Hematopoietic multipotent progenitor cell (in vitro differentiated cells): ENCODE measurements at regions not wholly inside any gene's neighbourhood (a gene's known extent, or its start where the extent isn't known, plus 50 kb on each side); places are given as distances from the start of the nearest gene placed in this dataset.

ENCODE experiments used
- DNase-seq, 3 donors: peaks; one replicate each; pipeline ENCODE4 v3.0.0-alpha.2; 2011 to 2015; ENCODE audit warnings: low read depth in 2 of 3, low spot score in 2 of 3

DNA sequence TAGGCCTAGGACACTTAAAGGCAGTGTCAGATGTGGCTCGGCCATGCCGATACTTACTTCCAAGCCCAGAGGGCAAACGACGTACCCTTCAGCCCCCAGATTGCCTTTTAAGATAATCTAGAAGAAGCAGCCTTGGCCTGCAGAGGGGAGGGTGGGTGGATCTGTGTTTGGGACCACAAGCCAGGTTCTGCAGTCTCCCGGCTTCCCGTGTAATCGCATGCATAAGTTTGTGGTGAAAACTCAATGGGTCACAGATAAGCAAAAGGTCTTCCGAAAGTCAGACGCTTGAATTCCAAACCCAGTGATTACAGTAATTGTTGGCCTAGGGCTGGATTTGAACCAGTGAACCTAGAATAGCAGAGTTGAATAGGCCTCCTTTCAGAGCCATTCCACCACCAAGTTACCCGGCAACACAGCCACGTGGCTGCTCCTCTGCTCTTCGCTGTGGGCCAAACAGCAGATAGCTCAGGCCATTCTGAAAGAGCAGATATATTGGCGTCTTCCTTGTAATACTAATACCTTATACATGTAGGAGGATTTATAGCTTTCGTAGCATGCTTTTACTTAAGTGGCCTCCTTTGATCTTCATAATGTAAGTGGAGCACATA, 170.8 kb upstream of the CADM1 start:
- no peak for DNase-seq

DNA sequence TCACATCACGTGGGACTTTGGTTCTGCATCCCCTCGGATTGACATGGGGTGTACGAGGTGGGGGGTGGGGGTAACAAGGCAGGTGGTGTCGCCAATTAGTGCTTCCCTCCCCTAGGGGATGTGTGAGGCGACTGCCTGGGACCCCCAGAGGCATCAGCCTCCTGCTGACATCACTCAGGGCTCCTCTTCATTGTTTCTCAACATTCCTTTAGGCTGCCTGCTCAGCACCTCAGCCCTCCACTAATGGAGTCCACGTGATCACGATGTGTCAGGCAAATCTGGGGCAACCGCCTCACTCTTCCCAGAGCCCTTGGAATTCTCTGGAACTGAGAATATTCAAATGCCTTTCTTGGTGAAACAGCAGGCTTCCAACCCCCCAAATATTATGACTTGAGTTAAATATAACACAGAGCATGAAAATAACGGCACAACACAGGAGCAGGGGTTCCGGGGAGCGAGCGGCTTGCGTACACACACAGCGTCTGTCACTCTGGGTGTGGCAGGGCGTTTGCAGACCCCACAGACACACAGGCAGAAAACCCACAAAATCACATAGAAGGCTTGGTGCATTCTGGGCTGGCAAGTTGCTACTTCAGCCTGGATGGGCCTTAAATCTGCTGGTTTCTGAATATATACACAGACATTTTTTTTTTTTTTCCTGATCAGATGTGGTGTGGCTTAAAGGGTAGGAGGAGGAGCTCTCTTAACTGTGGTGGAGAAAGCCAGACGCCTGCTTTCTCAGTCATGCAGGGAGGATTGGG, 170.1 kb upstream of the CADM1 start:
- DNase-seq: no peak

DNA sequence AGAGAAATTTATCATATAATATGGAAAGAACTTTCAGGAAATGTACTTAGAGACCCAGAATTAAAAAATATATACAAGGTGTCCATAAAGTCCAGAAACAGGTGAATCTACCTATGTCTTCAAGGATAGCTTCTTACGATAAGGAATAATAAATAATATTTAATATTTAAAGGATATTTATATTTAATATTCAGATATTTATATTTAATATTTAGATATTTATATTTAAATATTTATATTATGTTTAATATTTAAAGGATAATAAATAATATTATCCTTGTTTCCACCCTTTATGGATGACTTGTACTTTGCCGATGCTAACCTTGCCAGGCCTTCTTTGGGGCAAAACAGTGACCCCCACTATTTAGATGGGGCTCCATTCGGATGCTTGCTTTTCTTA, 169.5 kb upstream of the CADM1 start:
- DNase-seq: no peak

DNA sequence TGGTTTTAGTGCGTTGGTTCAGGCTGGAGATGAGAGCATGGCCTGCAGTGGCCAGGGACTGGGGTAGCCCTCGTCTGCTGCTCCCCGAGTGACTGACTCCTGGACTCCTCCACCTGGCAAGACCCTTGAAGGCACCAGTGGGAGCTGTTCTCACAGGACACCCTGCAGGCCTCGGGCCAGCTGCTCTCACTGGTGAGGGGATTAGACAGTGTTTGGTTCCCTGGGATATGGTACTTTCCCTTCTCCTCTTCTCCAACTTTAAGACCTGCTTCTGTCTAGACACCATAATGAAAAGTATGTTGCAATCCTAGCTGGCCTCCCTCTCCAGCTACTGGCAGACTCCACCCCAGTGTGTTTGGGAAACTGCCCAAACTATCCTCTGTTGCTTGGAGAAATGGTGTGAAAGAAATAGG, 168.8 kb upstream of the CADM1 start:
- no peak for DNase-seq

DNA sequence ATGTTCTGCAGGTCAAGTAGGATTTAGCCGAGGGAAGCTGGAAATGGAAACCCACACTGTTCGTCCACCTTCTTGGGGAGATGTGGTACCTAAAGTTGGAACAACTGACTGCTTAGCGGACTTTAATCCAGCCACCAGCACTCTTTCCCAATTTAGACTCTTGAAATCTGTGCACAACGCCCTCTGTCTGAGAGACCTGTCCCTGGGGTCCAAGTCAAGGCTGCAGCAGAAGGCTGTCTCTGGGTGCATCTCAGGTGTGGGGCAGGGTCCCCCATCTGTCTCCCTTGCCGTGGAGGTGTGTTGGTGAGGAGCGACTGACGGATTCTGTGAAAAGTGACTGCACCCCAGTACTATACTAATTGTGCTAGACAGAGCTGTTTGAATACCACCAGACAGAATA, 168.2 kb upstream of the CADM1 start:
- DNase-seq: no peak

DNA sequence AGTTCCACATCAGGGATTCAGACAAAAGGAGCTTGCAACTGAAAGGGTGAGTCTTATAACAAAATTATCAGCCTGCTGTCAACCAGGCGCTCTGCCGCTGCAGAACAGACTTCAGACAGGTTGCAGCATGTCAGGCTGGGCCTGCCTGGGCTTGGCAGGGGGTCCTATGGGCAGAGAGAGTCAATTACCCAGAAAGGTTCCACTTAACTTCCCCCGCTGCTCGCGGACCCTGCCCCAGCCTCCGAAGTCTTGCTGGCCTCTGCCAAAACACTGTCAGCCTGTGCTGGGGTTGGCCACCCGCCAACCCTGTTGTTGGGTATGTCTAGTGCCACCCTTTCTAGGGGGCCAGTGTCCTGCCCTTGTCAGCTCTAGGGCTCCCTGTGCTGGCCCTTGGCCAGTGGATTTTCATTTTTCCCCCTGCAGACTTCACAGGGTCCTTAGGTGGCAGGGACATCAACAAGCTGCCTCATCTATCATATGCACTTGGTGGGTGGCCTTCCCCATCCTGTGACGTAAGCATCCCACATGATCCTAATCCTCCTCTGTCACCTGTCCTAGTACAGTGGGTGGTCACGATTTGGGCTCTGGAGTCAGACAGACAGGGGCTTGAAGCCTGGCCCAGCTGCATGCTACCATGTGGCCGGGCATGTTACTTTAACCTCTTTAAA, 166.5 kb upstream of the CADM1 start:
- no peak for DNase-seq

DNA sequence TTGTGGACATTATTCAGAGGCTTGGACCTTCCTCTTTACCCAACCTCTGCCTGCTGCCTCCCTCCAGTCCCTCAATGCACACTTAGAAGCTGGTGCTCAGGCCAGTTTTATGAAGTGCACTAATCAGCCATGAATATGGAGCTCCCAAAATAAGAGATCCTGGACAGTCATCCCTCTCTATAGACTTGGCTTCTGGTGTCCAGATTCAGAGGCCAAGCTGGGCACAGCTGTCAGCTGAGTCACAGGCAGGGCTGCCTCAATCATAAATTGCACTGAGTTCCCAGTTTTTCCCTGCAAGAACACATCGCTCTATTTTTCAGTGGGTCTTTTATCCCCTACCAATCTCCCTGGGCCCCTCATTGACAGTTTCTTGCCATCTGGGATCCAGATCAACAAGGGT, 161.7 kb upstream of the CADM1 start:
- no peak for DNase-seq

DNA sequence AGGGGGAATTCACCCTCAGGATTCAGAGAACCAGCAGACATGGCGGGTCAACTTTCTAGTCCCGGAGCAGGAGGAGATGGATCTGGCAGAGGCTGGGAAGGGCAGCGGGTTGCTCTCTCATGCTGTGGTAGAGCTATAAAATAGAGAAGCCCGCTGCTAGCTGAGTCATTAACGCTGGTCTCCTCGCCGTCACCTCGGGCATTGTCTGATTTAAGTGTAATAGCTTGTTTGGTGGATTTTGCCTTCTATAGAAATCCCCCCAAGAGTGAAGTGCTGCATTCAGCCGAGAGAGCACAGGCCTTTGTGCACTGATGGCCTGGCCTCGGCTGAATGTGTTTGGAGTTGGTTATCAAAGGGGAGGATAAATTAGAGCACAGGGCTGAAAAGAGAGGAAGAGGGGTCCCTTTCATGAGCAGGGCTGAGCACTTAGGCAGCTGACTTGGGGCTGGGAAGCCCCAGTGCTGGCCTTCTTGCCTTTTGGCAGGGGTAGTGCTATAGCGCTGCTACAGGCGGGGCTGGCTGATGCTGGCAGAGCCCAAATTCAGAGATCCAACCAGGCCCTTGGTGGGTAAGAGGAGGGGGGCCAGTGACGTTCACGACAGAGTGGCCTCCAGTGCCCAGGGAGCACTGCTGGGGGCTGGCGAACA, 161.1 kb upstream of the CADM1 start:
- no peak for DNase-seq

DNA sequence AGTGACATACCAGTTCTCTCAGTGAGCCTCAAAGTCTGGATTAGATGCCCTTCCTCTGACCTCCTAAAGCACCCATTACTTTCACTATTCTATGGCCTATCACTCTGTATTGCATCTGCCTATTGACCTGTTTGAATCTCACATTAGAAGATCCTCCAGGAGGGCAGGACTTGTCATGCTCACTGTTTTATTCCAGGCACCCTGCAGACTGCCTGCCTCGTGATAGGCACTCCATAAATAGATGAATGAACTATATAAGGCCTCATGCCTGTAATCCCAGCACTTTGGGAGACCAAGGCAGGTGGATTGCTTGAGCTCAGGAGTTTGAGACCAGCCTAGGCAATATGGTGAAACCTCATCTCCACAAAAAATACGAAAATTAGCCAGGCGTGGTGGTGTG, 160.1 kb upstream of the CADM1 start:
- DNase-seq: no peak

DNA sequence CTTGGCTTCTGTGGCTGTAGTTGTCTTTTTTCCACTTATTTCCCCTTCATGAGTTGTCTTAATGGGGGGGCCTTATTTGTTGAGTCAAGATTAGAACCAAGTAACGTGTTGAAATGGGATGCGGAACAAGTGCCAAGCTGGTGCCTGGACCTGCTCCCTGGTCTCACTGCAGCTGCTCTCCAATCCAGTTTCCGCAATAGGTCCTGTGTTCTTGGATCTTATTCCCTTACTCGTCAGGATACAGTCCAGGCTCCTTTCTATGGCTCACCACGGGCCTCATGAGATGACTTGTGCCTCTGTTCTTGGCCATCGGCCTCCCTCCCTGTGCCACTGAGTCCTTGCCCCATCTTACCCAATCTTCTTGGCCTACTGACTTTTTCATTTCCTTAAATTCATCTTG, 159.6 kb upstream of the CADM1 start:
- DNase-seq: no peak

DNA sequence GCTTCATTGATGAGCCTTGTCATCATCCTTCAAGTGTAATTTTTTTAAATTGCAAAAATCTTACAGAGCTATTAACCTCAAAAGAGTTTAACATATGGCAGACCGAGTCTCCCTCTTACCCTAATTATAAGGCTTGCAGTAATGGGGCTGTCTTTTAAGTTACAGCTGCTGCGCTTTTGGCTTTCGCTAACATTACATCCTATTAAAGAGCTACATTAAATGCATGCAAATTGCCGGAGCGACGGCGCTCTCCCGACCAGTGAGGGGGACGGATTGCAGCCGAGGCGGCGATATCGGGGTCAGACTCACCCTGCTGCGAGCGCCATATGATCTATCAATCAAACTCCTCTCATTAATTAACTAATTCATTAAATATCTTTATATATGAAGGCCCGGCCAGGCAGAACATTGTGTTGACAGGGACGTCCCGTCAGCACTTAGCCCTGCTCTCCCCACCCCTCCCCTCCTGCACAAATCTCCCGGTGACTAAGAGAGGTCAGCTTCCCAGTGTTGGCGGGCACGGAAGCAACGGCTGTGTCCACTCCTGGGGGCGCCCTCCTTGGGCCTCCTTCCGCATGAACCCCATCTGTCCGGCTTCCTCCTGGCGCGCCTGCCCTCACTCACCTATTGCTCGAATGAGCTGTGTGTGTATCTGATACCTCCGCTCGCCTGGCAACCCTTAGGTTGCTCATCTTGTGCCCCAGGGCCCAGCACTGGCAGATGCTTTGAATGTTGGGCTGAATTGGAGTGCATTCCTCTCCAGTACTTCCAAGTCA, 156.0 kb upstream of the CADM1 start:
- no peak for DNase-seq

DNA sequence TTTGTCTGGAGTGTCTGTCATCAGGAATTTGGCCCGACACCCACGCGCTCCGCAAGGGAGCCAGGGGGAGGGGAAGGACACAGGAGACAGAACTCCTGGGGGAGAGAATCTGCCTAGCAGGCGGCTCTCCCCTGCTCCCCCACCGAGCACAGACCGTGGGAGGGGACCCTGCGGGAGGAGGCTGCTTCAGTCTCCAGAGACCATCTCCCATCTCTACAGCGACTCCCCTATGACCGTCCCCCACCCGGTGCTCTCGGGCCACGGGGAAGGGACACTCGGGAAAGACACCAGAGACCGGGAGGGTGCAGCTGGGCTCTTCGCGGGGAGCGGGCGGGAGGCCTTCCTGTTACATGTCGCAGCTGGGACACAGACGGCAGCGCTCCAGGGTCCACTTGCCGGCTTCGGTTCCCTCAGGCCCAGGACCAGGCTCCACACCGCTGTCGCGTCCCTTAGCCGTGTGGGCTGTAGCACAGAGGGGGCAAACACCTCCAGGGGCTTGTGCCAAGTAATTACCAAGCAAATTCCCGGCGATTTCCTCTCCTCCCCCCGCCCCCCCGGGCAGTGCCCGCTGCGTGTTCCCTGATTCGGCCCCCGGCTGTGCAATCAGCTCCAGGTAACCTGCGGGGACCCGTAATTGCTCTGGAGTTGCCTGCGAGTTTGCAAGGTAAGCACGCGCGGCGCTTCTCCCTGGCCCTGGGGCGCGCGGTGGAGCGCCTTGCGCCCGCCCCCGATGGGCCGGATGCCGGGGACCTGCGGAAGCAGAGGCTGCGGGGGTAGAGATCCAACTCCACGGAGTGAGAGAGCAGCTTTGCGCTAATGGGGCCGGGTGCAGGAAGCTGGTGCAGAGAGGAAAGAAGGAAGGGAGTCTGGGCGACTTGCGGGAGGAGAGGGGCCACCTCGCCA, 155.1 kb upstream of the CADM1 start:
- peak in 1 of 3 donors; percentile 1 for DNase-seq

DNA sequence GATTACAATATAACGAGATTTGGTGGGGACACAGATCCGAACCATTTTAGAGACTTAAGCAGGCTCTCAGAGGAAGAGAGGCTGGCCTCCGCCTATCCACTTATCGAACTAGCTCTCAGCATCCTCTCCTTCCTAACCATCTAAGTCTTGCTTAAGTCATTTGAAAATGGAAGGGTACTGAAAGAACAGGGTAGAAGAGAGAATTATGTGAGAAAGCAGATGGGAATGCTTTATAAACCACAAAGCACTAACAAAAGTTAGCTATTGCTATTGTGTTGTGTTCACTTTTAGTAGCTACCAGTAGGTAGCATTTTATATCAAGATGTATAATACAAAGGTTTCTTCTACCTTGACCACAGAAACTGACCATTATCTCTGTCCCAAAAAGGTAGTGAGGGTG, 153.4 kb upstream of the CADM1 start:
- no peak for DNase-seq

DNA sequence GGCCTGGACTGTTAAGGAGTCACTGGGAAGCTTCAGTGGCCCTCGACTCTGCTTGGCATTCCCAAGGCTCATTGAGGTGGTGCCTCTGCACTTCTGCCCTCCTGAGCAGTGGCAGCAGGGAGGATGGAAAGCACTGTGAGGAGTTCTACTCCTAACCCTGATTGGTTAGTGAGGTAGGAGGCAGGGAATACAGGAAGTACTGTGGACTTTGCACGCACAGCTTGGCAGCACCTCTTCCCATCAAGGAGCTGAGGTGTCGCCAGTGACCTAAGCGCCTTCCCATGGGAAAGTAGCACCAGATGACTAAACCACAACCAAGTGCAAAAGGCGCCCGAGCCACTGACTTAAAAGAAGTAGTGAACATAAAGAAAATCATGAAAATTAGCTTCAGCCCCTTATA, 152.5 kb upstream of the CADM1 start:
- no peak for DNase-seq

DNA sequence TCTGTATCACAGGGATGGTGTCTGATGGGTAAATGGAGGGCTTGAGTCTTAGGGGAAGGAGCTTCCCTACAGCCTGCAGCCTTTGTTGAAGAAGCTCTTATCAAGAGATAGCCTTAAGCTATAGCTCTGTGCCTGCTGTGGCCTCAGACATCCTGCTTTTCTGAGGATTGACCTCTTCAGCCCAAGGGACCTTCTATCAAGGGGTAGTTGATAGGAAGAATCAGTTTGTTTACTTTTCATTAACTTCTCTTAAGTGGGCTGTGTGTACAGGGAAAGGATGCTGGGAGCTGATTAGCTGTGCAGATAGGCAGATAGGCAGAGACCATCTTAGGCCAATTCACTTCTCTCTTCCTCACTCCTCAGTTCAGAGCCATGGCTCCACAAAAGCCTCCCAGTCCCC, 151.8 kb upstream of the CADM1 start:
- DNase-seq: no peak

DNA sequence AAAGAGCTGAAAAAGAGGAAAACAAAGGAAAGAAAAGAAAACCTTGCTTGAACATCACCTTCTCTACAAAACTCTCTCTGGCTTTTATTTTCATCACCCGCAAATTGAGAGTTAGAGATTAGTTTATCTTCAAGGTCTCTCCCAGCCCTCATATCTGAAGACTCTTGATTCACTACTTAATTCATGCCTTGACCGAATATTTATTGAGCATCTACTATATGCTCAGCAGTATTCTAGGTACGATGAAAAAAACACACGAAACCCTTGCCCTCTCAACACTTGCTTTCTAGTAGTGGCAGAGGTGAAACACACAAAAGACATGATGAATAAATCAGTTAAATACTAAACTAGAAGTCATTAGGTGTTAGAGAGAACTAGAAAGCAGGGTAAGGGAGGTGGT, 150.6 kb upstream of the CADM1 start:
- DNase-seq: no peak

DNA sequence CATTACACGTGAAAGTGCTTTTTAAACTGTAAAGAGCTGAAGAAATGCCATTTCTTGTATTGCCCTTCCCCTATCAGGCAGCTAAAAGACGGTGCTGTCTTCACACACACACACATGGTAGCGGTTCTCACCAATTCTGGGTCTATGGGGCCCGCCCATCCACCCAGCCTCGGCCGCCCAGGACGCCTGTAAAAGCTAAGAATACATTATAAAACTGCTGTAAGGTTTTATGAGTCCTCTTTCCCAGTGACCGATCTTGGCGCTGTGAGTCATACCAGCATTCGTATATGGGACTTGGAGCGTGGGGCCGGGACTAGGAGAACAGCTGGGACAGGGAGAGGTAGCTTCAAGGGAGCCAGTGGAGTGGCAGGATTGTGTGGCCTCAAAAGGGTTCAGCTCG, 149.7 kb upstream of the CADM1 start:
- DNase-seq: no peak

DNA sequence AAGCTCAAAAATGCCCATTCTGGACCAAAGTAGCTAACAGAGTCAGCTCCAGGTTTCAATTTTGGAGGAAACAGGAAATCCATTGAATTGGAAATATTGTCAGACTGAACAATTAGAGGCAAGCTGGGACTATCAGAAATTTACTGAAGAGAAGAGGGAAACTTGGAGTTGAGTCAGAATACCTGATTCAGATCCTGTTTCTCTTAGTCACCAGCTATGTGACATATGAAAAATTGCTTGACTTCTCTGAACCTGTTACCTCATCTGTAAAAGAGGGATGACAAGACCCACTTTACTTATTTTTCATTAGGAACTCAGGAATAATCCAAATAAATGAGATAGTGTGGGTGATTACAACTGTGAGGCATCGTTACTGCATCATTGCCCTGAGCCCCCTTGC, 148.9 kb upstream of the CADM1 start:
- no peak for DNase-seq

DNA sequence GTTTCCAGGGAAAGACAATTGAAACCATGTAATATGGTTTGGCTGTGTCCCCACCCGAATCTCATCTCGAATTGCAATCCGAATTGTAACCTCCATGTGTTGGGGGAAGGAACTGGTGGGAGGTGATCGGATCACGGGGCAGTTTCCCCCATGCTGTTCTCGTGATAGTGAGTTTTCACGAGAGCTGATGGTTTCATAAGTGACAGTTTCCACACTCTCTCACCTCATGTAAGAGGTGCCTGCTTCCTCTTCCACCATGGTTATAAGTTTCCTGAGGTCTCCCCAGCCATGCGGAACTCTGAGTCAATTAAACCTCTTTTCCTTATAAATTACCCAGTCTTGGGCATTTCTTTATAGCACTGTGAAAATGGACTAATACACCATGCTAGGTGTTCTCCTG, 148.3 kb upstream of the CADM1 start:
- DNase-seq: no peak

DNA sequence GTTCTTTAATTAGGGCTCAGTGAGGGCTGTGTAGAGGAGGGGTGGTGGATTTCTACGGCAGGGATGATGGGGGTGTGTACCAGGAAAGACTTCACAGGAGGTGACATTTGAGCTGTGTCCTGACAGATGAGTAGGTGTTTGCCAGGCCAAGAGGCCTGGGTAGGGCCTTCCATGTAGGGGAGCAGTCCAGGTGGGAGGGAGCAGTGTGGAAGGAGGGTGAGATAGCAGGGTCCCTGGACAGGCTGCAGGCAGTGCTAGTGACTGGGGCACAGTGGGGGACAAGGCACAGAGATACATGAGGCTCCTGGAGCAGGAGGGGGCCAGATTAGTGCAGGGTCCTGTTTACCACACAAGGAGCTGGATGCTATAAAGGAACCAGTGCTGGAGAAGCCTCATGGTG, 147.9 kb upstream of the CADM1 start:
- DNase-seq: no peak
